Common myeloid progenitor, CD34-positive (primary cell): ENCODE measurements at regions not wholly inside any gene's neighbourhood (a gene's known extent, or its start where the extent isn't known, plus 50 kb on each side); places are given as distances from the start of the nearest gene placed in this dataset.

ENCODE experiments used
- CTCF ChIA-PET: fragments of 350-600 bp; sonication (Branson Sonifier 250); formaldehyde crosslinking; loops from one replicate; lab custom pipeline; 2021; ENCODE audit warnings: antibody characterized with exemption; lab: Charles Lee
- POLR2A ChIA-PET: fragments of 350-600 bp; sonication (Branson Sonifier 250); formaldehyde crosslinking; loops from one replicate; lab custom pipeline; 2021; ENCODE audit warnings: antibody characterized with exemption; lab: Charles Lee
- DNase-seq, 3 donors: peaks; one replicate each; pipeline versions ENCODE4 v3.0.0 to v3.0.0-alpha.2; 2013
- H3K27ac ChIP-seq, 2 experiments: 1 replicate in 1 of 2; 2 replicates in 1 of 2; pipeline ENCODE4 v1.7.0; 2013; ENCODE audit warnings: inconsistent platforms in 2 of 2, low read length in 2 of 2, mild to moderate bottlenecking in 2 of 2, low read depth in 1 of 2, moderate library complexity in 1 of 2; ENCODE audit not compliant: severe bottlenecking in 2 of 2, insufficient read depth in 1 of 2, poor library complexity in 1 of 2
- H3K27me3 ChIP-seq, 5 experiments: replicated peaks in 2 of 5; 1 replicate in 3 of 5; 2 replicates in 2 of 5; pipeline versions ENCODE4 v1.6.1 to v1.7.0; 2013; ENCODE audit warnings: low read length in 4 of 5, mild to moderate bottlenecking in 2 of 5, moderate library complexity in 2 of 5, inconsistent platforms in 1 of 5; ENCODE audit not compliant: insufficient read depth in 5 of 5, control insufficient read depth in 4 of 5
- H3K36me3 ChIP-seq, 4 experiments: 1 replicate in 2 of 4; 2 replicates in 2 of 4; pipeline versions ENCODE4 v1.6.1 to v1.7.0; 2013; ENCODE audit warnings: low read length in 3 of 4, control low read depth in 1 of 4, mild to moderate bottlenecking in 1 of 4; ENCODE audit not compliant: control insufficient read depth in 4 of 4, insufficient read depth in 4 of 4
- H3K4me1 ChIP-seq, 4 experiments: 1 replicate in 3 of 4; 2 replicates in 1 of 4; pipeline versions ENCODE4 v1.6.1 to v1.7.1; 2013; ENCODE audit warnings: low read length in 3 of 4, mild to moderate bottlenecking in 3 of 4, control low read depth in 1 of 4, inconsistent platforms in 1 of 4, moderate library complexity in 1 of 4; ENCODE audit not compliant: control insufficient read depth in 4 of 4, insufficient read depth in 4 of 4; ENCODE audit errors: control extremely low read depth in 1 of 4
- H3K4me3 ChIP-seq, 7 experiments: 1 replicate in 4 of 7; 2 replicates in 3 of 7; pipeline versions ENCODE4 v1.5.1 to v1.7.0; 2013; ENCODE audit warnings: mild to moderate bottlenecking in 7 of 7, low read length in 6 of 7, moderate library complexity in 6 of 7, inconsistent platforms in 2 of 7, low read depth in 2 of 7, control low read depth in 1 of 7; ENCODE audit not compliant: insufficient read depth in 4 of 7, control insufficient read depth in 1 of 7; ENCODE audit errors: extremely low read depth in 1 of 7
- H3K9me3 ChIP-seq, 5 experiments: 1 replicate in 4 of 5; 2 replicates in 1 of 5; pipeline versions ENCODE4 v1.6.1 to v1.7.1; 2013; ENCODE audit warnings: low read length in 4 of 5, mild to moderate bottlenecking in 2 of 5, inconsistent platforms in 1 of 5, low read depth in 1 of 5, moderate library complexity in 1 of 5; ENCODE audit not compliant: control insufficient read depth in 4 of 5, insufficient read depth in 2 of 5; ENCODE audit errors: control extremely low read depth in 1 of 5
- WGBS: methylation state at CpG from one replicate; pipeline ENCODE4 v1.1.5; 2013; ENCODE audit not compliant: insufficient coverage; 5-methylcytosine and 5-hydroxymethylcytosine counted together

GRCh38 chr17:79339321-79339720 is 264.7 kb downstream of the ENGASE start:
- 80% methylated on average over 7 of the region's 7 CpGs for WGBS
- H3K4me3 ChIP-seq: no peak overlapping the region
- no peak for DNase-seq
- no peaks in the 10 kb centered on the region for H3K4me1 ChIP-seq
- no peaks in the 10 kb centered on the region for H3K9me3 ChIP-seq
- ChIA-PET CTCF (no interaction called here), POLR2A (no interaction called here)
- H3K36me3 ChIP-seq: no peaks in the 10 kb centered on the region
- H3K27ac ChIP-seq: no peak overlapping the region
- peaks cover 0 to 66% (median 5%) of the 10 kb centered on the region in 5 experiments for H3K27me3 ChIP-seq

- H3K27ac ChIP-seq: no peak overlapping the region
- peaks cover 0 to 68% (median 5%) of the 10 kb centered on the region in 5 experiments for H3K27me3 ChIP-seq
- CTCF ChIA-PET: no interaction called here
- 56% methylated on average over 1 of the region's 4 CpGs for WGBS
- DNase-seq: no peak
- H3K9me3 ChIP-seq: no peaks in the 10 kb centered on the region
- POLR2A ChIA-PET: no interaction called here
- H3K4me3 ChIP-seq: no peak overlapping the region
- no peaks in the 10 kb centered on the region for H3K4me1 ChIP-seq
- H3K36me3 ChIP-seq: no peaks in the 10 kb centered on the region
Observed at GRCh38 chr17:79338604-79339003, 264.0 kb downstream of the ENGASE start.

- no peaks in the 10 kb centered on the region for H3K36me3 ChIP-seq
- peaks cover 0 to 69% (median 5%) of the 10 kb centered on the region in 5 experiments for H3K27me3 ChIP-seq
- H3K4me3 ChIP-seq: no peak overlapping the region
- no peak overlapping the region for H3K27ac ChIP-seq
- ChIA-PET POLR2A (no interaction called here), CTCF (no interaction called here)
- WGBS: 54% methylated on average over 5 of the region's 7 CpGs
- H3K9me3 ChIP-seq: no peaks in the 10 kb centered on the region
- no peaks in the 10 kb centered on the region for H3K4me1 ChIP-seq
- no peak for DNase-seq
Observed at GRCh38 chr17:79338152-79338551, 263.5 kb downstream of the ENGASE start.

- no peaks in the 10 kb centered on the region for H3K4me1 ChIP-seq
- DNase-seq: no peak
- H3K27ac ChIP-seq: no peak overlapping the region
- ChIA-PET CTCF (interaction anchor here (1.4 kb wide), 1 partner anchor 13 kb away, joined by 3 read pairs; no protein-coding TSS in a partner anchor), POLR2A (no interaction called here)
- no peak overlapping the region for H3K4me3 ChIP-seq
- WGBS: 68% methylated on average over 8 of the region's 8 CpGs
- no peaks in the 10 kb centered on the region for H3K9me3 ChIP-seq
- H3K36me3 ChIP-seq: no peaks in the 10 kb centered on the region
- H3K27me3 ChIP-seq: peaks cover 0 to 69% (median 5%) of the 10 kb centered on the region in 5 experiments
Observed at GRCh38 chr17:79337053-79337452, 262.4 kb downstream of the ENGASE start.

- ChIA-PET POLR2A (no interaction called here), CTCF (no interaction called here)
- Histone ChIP-seq H3K4me3 (no peak overlapping the region), H3K27me3 (peaks cover 0 to 64% (median 5%) of the 10 kb centered on the region in 5 experiments), H3K4me1 (no peaks in the 10 kb centered on the region), H3K27ac (no peak overlapping the region), H3K36me3 (no peaks in the 10 kb centered on the region), H3K9me3 (no peaks in the 10 kb centered on the region)
- no peak for DNase-seq
- WGBS: 81% methylated on average over 12 of the region's 12 CpGs
Observed at GRCh38 chr17:79335456-79335855, 260.8 kb downstream of the ENGASE start.

- DNase-seq: no peak
- Histone ChIP-seq H3K4me3 (no peak overlapping the region), H3K4me1 (no peaks in the 10 kb centered on the region), H3K27me3 (peaks cover 0 to 51% (median 2%) of the 10 kb centered on the region in 5 experiments), H3K27ac (no peak overlapping the region), H3K9me3 (no peaks in the 10 kb centered on the region), H3K36me3 (no peaks in the 10 kb centered on the region)
- ChIA-PET POLR2A (no interaction called here), CTCF (no interaction called here)
- 50% methylated on average over 8 of the region's 9 CpGs for WGBS
Observed at GRCh38 chr17:79332011-79332554, 257.5 kb downstream of the ENGASE start.

- POLR2A ChIA-PET: no interaction called here
- Histone ChIP-seq H3K36me3 (no peaks in the 10 kb centered on the region), H3K4me1 (no peaks in the 10 kb centered on the region), H3K27ac (no peak overlapping the region), H3K9me3 (no peaks in the 10 kb centered on the region), H3K27me3 (peaks cover 0 to 57% (median 5%) of the 10 kb centered on the region in 5 experiments), H3K4me3 (no peak overlapping the region)
- WGBS: 89% methylated on average over 11 of the region's 11 CpGs
- no peak for DNase-seq
- CTCF ChIA-PET: no interaction called here
Observed at GRCh38 chr17:79331492-79331891, 256.9 kb downstream of the ENGASE start.
